Fibroblast of the aortic adventitia (primary cell): ENCODE measurements at regions not wholly inside any gene's neighbourhood (a gene's known extent, or its start where the extent isn't known, plus 50 kb on each side); places are given as distances from the start of the nearest gene placed in this dataset.

Source experiments
- DNase-seq: peaks from one replicate; pipeline ENCODE4 v3.0.0-alpha.2; 2010; ENCODE audit warnings: low read depth
- H3K4me3 ChIP-seq: 2 replicates; pipeline ENCODE4 v1.5.1; 2011; ENCODE audit warnings: low read depth, mild to moderate bottlenecking, control low read depth, low read length, moderate library complexity
- TF ChIP-seq, protein P1 (sequence below): IDR thresholded peaks from 2 replicates; pipeline ENCODE4 v1.5.1; 2011; ENCODE audit warnings: mild to moderate bottlenecking, low read length, control low read depth, inconsistent platforms; ENCODE audit not compliant: insufficient read depth

DNA sequence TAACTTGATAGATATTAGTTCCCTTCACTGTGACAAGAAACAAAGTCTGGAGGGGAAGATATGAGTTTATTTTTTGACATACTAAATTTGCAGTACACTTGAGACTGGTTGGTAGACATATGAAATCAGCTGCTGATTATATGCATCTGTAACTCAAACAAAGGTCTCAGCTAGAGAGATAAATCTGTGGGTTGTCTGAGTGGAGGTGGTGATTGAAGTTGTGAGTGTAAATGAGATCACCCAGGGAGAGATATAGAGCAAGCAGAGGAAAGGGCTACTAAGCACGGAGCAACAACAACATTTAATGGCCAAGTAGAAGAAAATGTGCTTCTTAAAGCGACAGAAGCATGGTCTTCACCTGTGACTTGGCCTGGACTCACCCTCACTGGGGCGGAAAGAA, 173.2 kb upstream of the EYA4 start:
- TF ChIP-seq, protein P1, sequence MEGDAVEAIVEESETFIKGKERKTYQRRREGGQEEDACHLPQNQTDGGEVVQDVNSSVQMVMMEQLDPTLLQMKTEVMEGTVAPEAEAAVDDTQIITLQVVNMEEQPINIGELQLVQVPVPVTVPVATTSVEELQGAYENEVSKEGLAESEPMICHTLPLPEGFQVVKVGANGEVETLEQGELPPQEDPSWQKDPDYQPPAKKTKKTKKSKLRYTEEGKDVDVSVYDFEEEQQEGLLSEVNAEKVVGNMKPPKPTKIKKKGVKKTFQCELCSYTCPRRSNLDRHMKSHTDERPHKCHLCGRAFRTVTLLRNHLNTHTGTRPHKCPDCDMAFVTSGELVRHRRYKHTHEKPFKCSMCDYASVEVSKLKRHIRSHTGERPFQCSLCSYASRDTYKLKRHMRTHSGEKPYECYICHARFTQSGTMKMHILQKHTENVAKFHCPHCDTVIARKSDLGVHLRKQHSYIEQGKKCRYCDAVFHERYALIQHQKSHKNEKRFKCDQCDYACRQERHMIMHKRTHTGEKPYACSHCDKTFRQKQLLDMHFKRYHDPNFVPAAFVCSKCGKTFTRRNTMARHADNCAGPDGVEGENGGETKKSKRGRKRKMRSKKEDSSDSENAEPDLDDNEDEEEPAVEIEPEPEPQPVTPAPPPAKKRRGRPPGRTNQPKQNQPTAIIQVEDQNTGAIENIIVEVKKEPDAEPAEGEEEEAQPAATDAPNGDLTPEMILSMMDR: no peak
- DNase-seq: no peak
- no peak overlapping the region for H3K4me3 ChIP-seq

- H3K4me3 ChIP-seq: no peak overlapping the region
- TF ChIP-seq, protein P1: no peak
Observed at GRCh38 chr6:133070410-133071043, 170.6 kb upstream of the EYA4 start.

DNA sequence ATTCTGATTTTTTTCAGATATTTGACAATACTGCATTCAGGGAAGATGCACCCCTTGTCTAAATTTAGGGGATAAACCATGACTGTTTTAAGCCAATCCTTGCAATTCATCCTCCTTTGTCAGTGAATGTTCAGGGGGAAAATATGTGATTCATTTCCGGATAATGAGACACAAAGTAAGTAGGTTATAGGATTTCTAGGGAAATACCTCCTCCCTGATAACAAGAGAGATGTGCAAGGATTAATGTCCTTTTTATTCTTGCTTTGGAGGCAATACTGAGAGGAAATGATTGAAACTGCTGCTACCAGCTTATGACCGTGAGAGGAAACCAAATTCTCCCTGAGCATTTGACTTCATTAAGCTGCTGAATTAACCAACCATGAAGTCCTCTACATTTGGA, 161.3 kb upstream of the EYA4 start:
- DNase-seq: no peak
- H3K4me3 ChIP-seq: no peak overlapping the region
- TF ChIP-seq, protein P1: no peak

More at GRCh38 chr6:133070410-133071043, 170.6 kb upstream of the EYA4 start:
- DNase-seq: no peak

DNA sequence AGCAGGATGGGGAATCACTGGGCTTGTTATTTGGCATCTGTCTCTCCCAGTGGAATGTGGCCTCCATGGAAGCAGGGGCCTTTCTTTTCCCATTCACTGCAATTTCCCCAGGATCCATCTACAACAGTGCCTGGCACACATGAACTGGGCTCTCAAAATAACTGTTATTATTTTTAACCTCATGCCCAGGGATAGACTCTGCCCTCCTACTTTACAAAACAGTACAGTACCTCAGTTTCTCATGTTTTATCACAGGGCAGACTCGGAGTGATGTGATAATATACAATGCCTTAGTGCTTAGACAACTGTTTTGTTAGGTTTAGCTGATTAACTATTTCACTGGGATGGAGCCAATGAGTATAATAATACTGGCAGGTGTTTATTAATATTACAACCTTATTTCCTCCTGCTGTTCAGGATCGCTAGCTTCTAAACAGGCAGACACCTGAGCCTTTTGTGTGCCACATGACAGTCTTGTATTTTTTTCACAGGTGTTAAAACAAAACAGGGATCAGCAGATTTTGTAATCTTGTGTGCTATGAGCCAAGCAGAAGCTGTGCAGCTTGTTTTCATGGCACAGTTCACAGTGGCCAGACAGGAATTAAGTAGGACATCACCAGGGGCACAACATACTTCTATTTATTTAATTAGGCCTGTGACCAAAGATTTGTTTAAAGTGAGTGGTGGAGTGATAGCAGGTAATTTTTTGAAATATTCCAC, 157.7 kb upstream of the EYA4 start:
- DNase-seq: no peak
- no peak overlapping the region for H3K4me3 ChIP-seq
- TF ChIP-seq, protein P1: no peak

DNA sequence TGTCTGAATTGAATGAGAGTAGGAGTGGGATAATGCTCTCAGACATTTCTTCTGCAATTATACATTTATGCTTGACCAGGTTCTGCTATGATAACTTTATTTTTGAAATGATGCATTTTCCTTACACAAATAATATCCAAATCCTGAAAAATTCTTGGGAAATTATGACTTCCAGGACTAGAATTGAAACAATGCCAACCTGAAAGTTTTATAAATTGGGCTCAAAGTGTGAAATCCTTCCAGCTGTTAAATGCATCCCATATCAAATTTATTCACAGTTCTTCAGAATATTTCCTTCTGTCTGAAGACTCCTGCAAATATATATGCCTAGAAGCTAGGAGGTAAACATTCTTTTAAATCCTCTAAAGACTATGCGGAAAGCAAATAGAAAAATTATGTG, 155.7 kb upstream of the EYA4 start:
- no peak for DNase-seq
- no peak overlapping the region for H3K4me3 ChIP-seq
- TF ChIP-seq, protein P1: no peak

GRCh38 chr6:133085896-133086295, 155.3 kb upstream of the EYA4 start:
- no peak overlapping the region for H3K4me3 ChIP-seq
- TF ChIP-seq, protein P1: no peak
- no peak for DNase-seq
